ENCODE measurements at regions not wholly inside any gene's neighbourhood (a gene's known extent, or its start where the extent isn't known, plus 50 kb on each side); places are given as distances from the start of the nearest gene placed in this dataset.

DNA sequence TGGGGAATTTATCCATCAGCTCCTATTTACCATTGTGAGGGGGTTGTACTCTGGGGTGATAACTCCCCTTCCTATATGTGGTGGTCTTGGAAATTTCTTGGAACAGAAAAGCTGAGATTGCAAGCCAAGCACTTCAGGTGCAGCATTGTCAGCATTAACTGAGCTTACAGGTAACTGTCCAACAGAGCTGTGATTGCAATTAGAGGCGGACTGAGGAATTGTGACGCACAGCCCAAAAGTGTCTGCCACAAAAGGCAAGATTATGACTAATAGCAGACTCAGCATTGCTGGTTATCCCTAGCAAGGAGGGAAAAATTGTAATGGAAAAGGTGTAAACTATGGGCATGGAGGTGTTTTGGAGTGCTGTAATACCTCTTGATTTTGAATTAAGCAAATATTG is 126.1 kb upstream of the AGR3 start:
- no peaks in the 10 kb centered on the region for H3K9me3 ChIP-seq (ENCODE audit: insufficient read depth in 2 of 2, low read depth in 1 of 2, low read length in 1 of 2)
- H4K8ac ChIP-seq (ENCODE audit: extremely low read depth, insufficient read depth, low read length): no peak overlapping the region
- no peak for TF ChIP-seq KDM5A (IDR thresholded peaks at IDR 0.05; ENCODE audit: low read length)
- no peak for TF ChIP-seq NRF1 (IDR thresholded peaks at IDR 0.05; ENCODE audit: low read depth, low read length)
- TF ChIP-seq JUND (IDR thresholded peaks at IDR 0.05; ENCODE audit: low read length): no peak
- TF ChIP-seq SUZ12 (IDR thresholded peaks at IDR 0.05; ENCODE audit: low read length): no peak
- TF ChIP-seq CBX8 (IDR thresholded peaks at IDR 0.05; ENCODE audit: borderline replicate concordance, low read depth, low read length): no peak
- TF ChIP-seq ASH2L (IDR thresholded peaks at IDR 0.05; ENCODE audit: low read length): no peak
- H3K4me3 ChIP-seq (ENCODE audit: extremely low read depth in 1 of 4, insufficient read depth in 2 of 4, low read depth in 3 of 4, low read length in 4 of 4): no peak overlapping the region
- H4K91ac ChIP-seq (replicated peaks; ENCODE audit: insufficient read length, low read length): no peak overlapping the region
- no peak overlapping the region for H3K4me2 ChIP-seq (ENCODE audit: insufficient read depth in 1 of 2, low read depth in 2 of 2, low read length in 2 of 2)
- H2AK5ac ChIP-seq (ENCODE audit: low read depth, low read length): no peak overlapping the region
- H3K9ac ChIP-seq (replicated peaks in 1 of 4; ENCODE audit: extremely low read depth in 1 of 4, low read depth in 3 of 4, low read length in 3 of 4): no peak overlapping the region
- WGBS, 2 experiments (ENCODE audit: extremely low coverage in 1 of 2, insufficient coverage in 1 of 2, insufficient read length in 1 of 2, insufficient replicate concordance in 2 of 2, low coverage in 1 of 2, low lambda C conversion rate in 2 of 2, missing lambda C conversion rate in 1 of 2): 89% methylated on average over 2 of the region's 2 CpGs; no CpG with 5 or more reads in 1 of the 2 experiments
- no peaks in the 10 kb centered on the region for H3K79me2 ChIP-seq (ENCODE audit: control insufficient read depth in 1 of 2, insufficient read depth in 2 of 2, low read length in 2 of 2)
- H2AFZ ChIP-seq (ENCODE audit: low read length): no peak overlapping the region
- no peak overlapping the region for H3K23ac ChIP-seq (ENCODE audit: insufficient read length)
- H2BK15ac ChIP-seq (ENCODE audit: low read length): no peak overlapping the region
- H4K5ac ChIP-seq (ENCODE audit: insufficient read length, low read depth, low read length): no peak overlapping the region
- H3K4ac ChIP-seq (replicated peaks; ENCODE audit: insufficient read length, low read depth, low read length): no peak overlapping the region
- H4K20me1 ChIP-seq (replicated peaks in 1 of 2; ENCODE audit: control insufficient read depth in 1 of 2, insufficient read depth in 2 of 2, low read length in 2 of 2): no peaks in the 10 kb centered on the region
- DNase-seq (ENCODE audit: low read depth in 1 of 2, low spot score in 2 of 2) (no peak), FAIRE-seq (no peak)
- no peak overlapping the region for H3K27ac ChIP-seq (ENCODE audit: low read depth, low read length)
- H3K36me3 ChIP-seq (ENCODE audit: control insufficient read depth in 2 of 4, insufficient read depth in 4 of 4, low read length in 3 of 4): no peaks in the 10 kb centered on the region
- no peaks in the 10 kb centered on the region for H3K23me2 ChIP-seq (ENCODE audit: low read depth, low read length)
- H3K14ac ChIP-seq (ENCODE audit: insufficient read length): no peak overlapping the region
- CTCF ChIA-PET (ENCODE audit: partially characterized antibody): interaction anchor here (0.6 to 3.4 kb wide), 9 partner anchors 8 to 540 kb away, joined by 3 to 17 read pairs (median 4); partner anchors contain the start of gene AHR
- no peak overlapping the region for H3K56ac ChIP-seq (replicated peaks; ENCODE audit: insufficient read length, low read depth, low read length)
- no peak overlapping the region for H2BK12ac ChIP-seq (ENCODE audit: low read depth, low read length)
- no peaks in the 10 kb centered on the region for H3K79me1 ChIP-seq (ENCODE audit: low read depth, low read length)
- no peaks in the 10 kb centered on the region for H3K27me3 ChIP-seq (replicated peaks in 1 of 4; ENCODE audit: control insufficient read depth in 3 of 4, extremely low read depth in 1 of 4, insufficient read depth in 3 of 4, low read length in 3 of 4)
- no peak overlapping the region for H3K18ac ChIP-seq (ENCODE audit: extremely low read depth, low read length)
- no peak overlapping the region for H2BK5ac ChIP-seq (ENCODE audit: low read depth, low read length)
- no peak overlapping the region for H2BK20ac ChIP-seq (ENCODE audit: low read length)
- no peaks in the 10 kb centered on the region for H3K4me1 ChIP-seq (replicated peaks in 1 of 4; ENCODE audit: control insufficient read depth in 3 of 4, insufficient read depth in 4 of 4, low read length in 3 of 4)
- POLR2A ChIA-PET (ENCODE audit: partially characterized antibody): no interaction called here
- no peak overlapping the region for H2BK120ac ChIP-seq (replicated peaks; ENCODE audit: low read depth, low read length)
